ENCODE measurements at regions not wholly inside any gene's neighbourhood (a gene's known extent, or its start where the extent isn't known, plus 50 kb on each side); places are given as distances from the start of the nearest gene placed in this dataset.
"Not testable (repeated sequence)": the region's sequence is repeated elsewhere in the genome, so short reads cannot be mapped to it uniquely, and the experiment has no call there.

DNA sequence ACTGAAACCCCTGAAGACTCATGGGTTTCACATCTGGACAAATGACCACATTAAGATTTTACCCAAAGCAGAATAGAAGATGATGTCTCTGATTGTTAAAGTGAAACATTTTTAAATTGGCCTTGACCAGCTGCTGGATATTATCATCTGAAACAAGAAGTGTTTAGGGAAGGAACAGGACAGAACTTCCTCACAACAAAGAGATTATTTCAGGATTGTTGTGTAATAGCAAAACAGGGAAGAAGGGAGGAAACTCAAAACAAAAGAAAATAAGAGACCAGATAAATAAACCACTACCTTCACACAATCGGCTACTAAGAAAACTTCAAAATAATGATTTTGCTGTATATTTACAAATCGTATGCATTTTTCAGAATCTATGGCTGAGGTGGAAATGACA, 319.2 kb upstream of the API5 start:
- H3K27me3 ChIP-seq (replicated peaks; ENCODE audit: control insufficient read depth, insufficient read depth, low read length) = no peaks in the 10 kb centered on the region
- no peak overlapping the region for H3K4me3 ChIP-seq (ENCODE audit: low read length)

DNA sequence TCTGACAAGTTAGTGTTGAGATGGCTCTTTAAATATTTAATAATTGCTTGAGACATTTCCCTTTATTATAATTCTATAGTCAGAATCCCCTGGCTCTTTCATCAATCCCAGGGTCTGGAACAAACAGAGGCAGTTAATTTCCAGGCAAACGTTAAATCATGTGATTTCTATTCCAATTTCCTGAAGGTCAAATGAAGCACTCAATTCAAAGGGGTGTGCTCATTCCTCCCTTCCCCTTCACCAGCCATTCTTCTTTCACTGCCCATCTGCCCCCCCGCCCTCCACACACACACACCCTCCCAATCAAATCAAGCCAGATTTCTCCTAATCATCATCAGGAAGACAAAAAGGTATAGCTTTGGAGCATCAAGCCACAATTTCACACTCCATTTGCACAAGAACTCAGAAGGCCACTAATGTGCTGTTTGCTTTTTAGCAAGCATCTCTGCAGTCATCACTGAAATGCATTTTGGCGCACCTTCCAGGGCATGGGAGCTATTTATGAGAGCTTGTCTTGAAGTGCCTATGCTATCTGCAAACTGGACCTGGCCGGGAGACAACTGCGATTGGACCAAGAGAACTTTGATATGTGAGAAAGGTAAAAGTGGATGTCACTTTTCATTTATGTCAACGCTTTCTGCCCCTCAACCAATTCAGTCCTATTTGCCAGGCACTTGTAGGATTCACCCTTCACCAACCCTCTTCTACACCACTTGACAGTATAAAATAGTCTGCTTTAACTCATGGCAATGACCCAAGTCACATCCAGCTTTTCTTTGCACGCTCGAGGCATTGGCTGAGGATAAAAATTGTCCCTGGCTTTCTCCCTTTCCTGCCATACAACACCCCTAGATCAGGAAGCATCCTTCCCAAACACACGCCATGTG, 315.1 kb upstream of the API5 start:
- no peak overlapping the region for H3K4me3 ChIP-seq (ENCODE audit: low read length)
- no peaks in the 10 kb centered on the region for H3K9me3 ChIP-seq (ENCODE audit: control insufficient read depth, low read length)
- H3K27me3 ChIP-seq (replicated peaks; ENCODE audit: control insufficient read depth, insufficient read depth, low read length) = no peaks in the 10 kb centered on the region
- no peaks in the 10 kb centered on the region for H3K4me1 ChIP-seq (ENCODE audit: control insufficient read depth, insufficient read depth, low read length)
- H3K9ac ChIP-seq (ENCODE audit: low read length) = no peak overlapping the region
- DNase-seq (ENCODE audit: low read depth) = no peak
- no peaks in the 10 kb centered on the region for H3K36me3 ChIP-seq (ENCODE audit: control insufficient read depth, insufficient read depth, low read length, severe bottlenecking)

More for the DNA sequence above, 319.2 kb upstream of the API5 start:
- Histone ChIP-seq H3K9me3 (ENCODE audit: control insufficient read depth, low read length) (no peaks in the 10 kb centered on the region), H3K9ac (ENCODE audit: low read length) (no peak overlapping the region), H3K4me1 (ENCODE audit: control insufficient read depth, insufficient read depth, low read length) (no peaks in the 10 kb centered on the region), H3K36me3 (ENCODE audit: control insufficient read depth, insufficient read depth, low read length, severe bottlenecking) (no peaks in the 10 kb centered on the region)
- DNase-seq (ENCODE audit: low read depth) = no peak

DNA sequence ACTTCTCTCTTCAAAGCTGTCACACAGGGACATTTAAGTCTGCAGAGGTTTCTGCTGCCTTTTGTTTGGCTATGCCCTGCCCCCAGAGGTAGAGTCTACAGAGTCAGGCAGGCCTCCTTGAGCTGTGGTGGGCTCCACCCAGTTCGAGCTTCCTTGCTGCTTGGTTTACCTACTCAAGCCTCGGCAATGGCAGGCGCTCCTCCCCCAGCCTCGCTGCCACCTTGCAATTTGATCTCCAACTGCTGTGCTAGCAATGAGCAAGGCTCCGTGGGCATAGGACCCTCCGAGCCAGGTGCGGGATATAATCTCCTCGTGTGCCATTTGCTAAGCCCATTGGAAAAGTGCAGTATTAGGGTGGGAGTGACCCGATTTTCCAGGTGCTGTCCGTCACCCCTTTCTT, 306.9 kb upstream of the API5 start:
- H3K36me3 ChIP-seq (ENCODE audit: control insufficient read depth, insufficient read depth, low read length, severe bottlenecking); H3K4me1 ChIP-seq (ENCODE audit: control insufficient read depth, insufficient read depth, low read length); H3K27me3 ChIP-seq (replicated peaks; ENCODE audit: control insufficient read depth, insufficient read depth, low read length); H3K9me3 ChIP-seq (ENCODE audit: control insufficient read depth, low read length); H3K9ac ChIP-seq (ENCODE audit: low read length); H3K4me3 ChIP-seq (ENCODE audit: low read length); DNase-seq (ENCODE audit: low read depth): not testable (repeated sequence)

DNA sequence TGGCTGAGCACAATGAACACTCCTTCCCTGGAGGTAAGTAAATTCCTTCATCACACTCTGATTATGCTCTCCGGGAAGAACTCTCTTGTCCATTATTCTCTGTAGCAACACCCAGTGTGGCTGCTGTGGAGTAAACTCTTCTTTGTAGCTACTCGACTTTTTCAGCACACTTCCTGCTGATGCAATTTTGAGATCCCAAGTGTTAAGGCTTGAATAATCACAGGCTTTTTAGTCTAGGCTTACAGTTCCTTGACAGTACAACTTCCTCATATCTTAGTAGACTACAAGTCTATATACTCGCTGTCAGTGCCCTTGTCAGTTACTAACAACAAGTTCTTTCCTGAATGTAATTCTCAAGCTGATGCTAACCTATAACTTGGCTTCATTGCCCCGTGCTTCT, 301.8 kb upstream of the API5 start:
- Histone ChIP-seq H3K9ac (ENCODE audit: low read length) (no peak overlapping the region), H3K4me1 (ENCODE audit: control insufficient read depth, insufficient read depth, low read length) (no peaks in the 10 kb centered on the region), H3K9me3 (ENCODE audit: control insufficient read depth, low read length) (peaks cover 12% of the 10 kb centered on the region), H3K27me3 (replicated peaks; ENCODE audit: control insufficient read depth, insufficient read depth, low read length) (no peaks in the 10 kb centered on the region), H3K36me3 (ENCODE audit: control insufficient read depth, insufficient read depth, low read length, severe bottlenecking) (no peaks in the 10 kb centered on the region), H3K4me3 (ENCODE audit: low read length) (no peak overlapping the region)
- no peak for DNase-seq (ENCODE audit: low read depth)

DNA sequence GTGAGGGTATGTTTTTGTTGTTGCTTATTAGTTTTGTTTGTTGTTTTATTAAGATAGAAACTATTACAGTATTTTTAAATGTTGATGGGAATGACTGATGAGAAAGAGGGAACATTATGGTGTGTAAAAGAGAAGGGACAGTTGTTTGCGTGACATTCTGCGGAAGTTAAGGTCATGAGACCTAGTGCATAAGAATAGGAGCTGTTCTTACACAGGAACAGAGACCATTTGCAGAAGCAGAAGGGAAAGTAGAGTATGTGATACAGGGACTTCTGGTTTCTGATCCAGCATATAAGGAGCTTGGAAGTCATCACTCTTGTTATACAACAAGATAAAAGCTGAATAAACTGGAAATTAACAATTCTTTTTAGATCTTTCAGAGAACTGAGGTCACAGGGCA, 299.2 kb upstream of the API5 start:
- Histone ChIP-seq H3K4me1 (ENCODE audit: control insufficient read depth, insufficient read depth, low read length) (no peaks in the 10 kb centered on the region), H3K4me3 (ENCODE audit: low read length) (no peak overlapping the region), H3K9ac (ENCODE audit: low read length) (no peak overlapping the region), H3K36me3 (ENCODE audit: control insufficient read depth, insufficient read depth, low read length, severe bottlenecking) (no peaks in the 10 kb centered on the region), H3K27me3 (replicated peaks; ENCODE audit: control insufficient read depth, insufficient read depth, low read length) (no peaks in the 10 kb centered on the region), H3K9me3 (ENCODE audit: control insufficient read depth, low read length) (peaks cover 12% of the 10 kb centered on the region)
- DNase-seq (ENCODE audit: low read depth) = no peak

DNA sequence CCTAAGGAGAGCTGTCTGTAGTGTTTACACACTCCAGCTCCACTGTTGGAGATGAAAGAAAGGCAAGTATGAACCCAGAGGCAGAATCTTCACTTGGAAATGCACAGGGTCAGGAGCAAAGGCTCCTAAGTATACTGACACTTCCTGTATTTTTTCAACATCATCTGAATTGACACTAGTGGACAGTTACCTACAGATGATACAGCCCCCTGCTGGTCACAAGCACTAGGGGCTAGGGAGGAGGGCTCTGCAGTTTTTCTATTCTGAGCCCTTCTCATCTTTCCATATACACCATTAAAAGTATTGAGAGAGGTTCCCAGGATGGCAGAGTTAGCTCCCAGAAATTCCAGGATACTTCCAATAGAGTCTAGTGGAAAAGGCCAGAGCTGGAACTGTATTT, 290.3 kb upstream of the API5 start:
- H3K36me3 ChIP-seq (ENCODE audit: control insufficient read depth, insufficient read depth, low read length, severe bottlenecking) = no peaks in the 10 kb centered on the region
- no peak overlapping the region for H3K9ac ChIP-seq (ENCODE audit: low read length)
- no peak for DNase-seq (ENCODE audit: low read depth)

DNA sequence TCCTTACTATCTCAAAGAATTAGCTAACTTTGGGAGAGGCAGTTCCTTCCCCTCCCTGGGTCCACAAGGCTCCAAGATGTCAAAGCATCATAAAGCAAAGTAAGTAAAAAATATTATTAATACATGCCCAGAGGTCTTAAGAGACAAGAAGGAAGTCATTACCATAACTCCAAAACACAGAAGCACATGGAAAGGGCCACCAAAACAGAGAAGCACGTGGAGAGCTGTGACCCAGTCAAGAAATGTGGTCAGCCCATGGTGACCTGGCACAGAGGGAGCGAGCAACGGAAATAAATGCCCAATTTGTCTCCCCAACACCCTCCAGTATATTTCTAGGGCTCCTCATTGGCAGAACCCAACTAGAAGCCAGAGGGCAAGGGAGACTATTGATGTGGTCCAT, 277.5 kb upstream of the API5 start:
- Histone ChIP-seq H3K36me3 (ENCODE audit: control insufficient read depth, insufficient read depth, low read length, severe bottlenecking) (no peaks in the 10 kb centered on the region), H3K4me3 (ENCODE audit: low read length) (no peak overlapping the region), H3K4me1 (ENCODE audit: control insufficient read depth, insufficient read depth, low read length) (no peaks in the 10 kb centered on the region), H3K9me3 (ENCODE audit: control insufficient read depth, low read length) (no peaks in the 10 kb centered on the region), H3K9ac (ENCODE audit: low read length) (no peak overlapping the region), H3K27me3 (replicated peaks; ENCODE audit: control insufficient read depth, insufficient read depth, low read length) (no peaks in the 10 kb centered on the region)
- no peak for DNase-seq (ENCODE audit: low read depth)

More for the DNA sequence above, 290.3 kb upstream of the API5 start:
- no peaks in the 10 kb centered on the region for H3K4me1 ChIP-seq (ENCODE audit: control insufficient read depth, insufficient read depth, low read length)
- no peak overlapping the region for H3K4me3 ChIP-seq (ENCODE audit: low read length)
- H3K27me3 ChIP-seq (replicated peaks; ENCODE audit: control insufficient read depth, insufficient read depth, low read length) = no peaks in the 10 kb centered on the region
- no peaks in the 10 kb centered on the region for H3K9me3 ChIP-seq (ENCODE audit: control insufficient read depth, low read length)

DNA sequence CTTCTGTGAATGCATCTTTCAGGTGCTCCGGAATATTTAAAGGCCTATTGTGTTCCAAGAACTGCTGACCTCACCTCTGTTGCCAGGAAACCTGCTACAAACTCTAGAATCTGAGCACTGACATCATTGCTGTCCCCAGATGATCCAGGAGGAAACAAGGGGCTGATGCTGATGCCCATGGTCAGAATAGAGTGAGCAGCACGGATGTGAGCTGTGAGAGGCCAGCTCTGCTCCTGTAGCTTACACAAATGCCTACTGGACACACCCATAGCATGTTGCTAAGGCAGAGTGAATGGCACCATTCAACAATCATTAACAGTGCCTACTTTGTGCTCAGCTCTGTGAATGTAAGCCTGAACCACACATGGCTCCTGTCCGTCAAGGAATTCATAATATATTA, 276.7 kb upstream of the API5 start:
- H3K27me3 ChIP-seq (replicated peaks; ENCODE audit: control insufficient read depth, insufficient read depth, low read length) = no peaks in the 10 kb centered on the region
- H3K9me3 ChIP-seq (ENCODE audit: control insufficient read depth, low read length) = no peaks in the 10 kb centered on the region
- H3K9ac ChIP-seq (ENCODE audit: low read length) = no peak overlapping the region
- DNase-seq (ENCODE audit: low read depth) = no peak
- H3K4me1 ChIP-seq (ENCODE audit: control insufficient read depth, insufficient read depth, low read length) = no peaks in the 10 kb centered on the region
- no peaks in the 10 kb centered on the region for H3K36me3 ChIP-seq (ENCODE audit: control insufficient read depth, insufficient read depth, low read length, severe bottlenecking)
- H3K4me3 ChIP-seq (ENCODE audit: low read length) = no peak overlapping the region

DNA sequence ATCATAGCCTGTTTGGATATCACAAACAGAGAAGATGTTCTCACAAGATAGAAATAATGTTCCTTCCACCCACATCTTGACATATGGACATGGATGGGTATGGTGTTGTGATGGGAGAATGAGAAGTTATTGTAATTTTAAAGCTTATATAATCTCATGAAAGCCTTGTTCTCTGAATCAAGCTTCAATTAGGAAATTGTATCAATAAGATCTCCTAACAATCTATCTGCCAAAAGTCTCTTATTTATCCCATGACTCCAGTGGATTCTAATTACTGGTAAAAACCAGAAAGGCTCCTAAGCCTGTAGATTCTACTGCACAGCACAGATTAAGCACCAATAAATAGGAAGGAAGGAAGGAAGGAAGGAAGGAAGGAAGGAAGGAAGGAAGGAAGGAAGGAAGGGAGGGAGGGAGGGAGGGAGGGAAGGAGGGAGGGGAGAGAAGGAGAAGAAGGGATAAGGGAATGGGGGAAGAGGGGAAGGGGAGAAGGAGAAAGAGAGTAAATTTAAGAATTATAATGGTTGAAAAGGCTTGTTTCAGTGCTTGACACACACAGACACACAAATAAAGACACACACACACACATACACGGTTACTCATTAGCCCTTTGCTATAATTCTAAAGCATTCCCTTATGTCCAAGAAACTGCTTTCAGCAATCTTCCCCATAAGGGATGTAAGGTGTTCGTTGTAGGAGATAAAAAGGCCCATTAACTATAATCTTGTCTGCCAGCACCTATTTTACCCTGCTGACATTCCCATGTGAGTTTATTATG, 258.0 kb upstream of the API5 start:
- H3K4me3 ChIP-seq (ENCODE audit: low read length) = no peak overlapping the region
- H3K36me3 ChIP-seq (ENCODE audit: control insufficient read depth, insufficient read depth, low read length, severe bottlenecking) = no peaks in the 10 kb centered on the region
- H3K27me3 ChIP-seq (replicated peaks; ENCODE audit: control insufficient read depth, insufficient read depth, low read length) = no peaks in the 10 kb centered on the region
- no peak overlapping the region for H3K9ac ChIP-seq (ENCODE audit: low read length)
- no peaks in the 10 kb centered on the region for H3K9me3 ChIP-seq (ENCODE audit: control insufficient read depth, low read length)
- H3K4me1 ChIP-seq (ENCODE audit: control insufficient read depth, insufficient read depth, low read length) = no peaks in the 10 kb centered on the region
- no peak for DNase-seq (ENCODE audit: low read depth)

DNA sequence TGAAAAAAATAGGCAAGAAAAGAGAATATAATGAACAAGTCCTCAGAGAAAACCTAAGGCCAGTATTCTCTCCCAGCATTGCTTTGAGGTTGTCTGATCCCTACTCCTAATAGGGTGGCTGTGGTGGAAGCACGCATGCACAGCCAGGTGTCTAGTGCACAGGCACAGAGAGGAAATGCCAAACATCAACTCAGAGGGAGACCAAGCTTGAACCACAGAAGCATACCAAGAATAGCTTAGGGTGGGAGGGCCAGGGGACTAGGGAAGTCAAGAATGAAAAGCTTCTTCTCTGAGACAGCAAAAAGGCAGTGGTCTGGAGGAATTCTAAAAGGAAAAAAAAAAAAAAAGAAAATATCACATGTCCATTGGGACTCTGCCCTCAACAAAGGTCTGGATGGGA, 244.1 kb upstream of the API5 start:
- Histone ChIP-seq H3K9me3 (ENCODE audit: control insufficient read depth, low read length) (peaks cover 8% of the 10 kb centered on the region), H3K4me1 (ENCODE audit: control insufficient read depth, insufficient read depth, low read length) (no peaks in the 10 kb centered on the region)
- DNase-seq (ENCODE audit: low read depth) = no peak

DNA sequence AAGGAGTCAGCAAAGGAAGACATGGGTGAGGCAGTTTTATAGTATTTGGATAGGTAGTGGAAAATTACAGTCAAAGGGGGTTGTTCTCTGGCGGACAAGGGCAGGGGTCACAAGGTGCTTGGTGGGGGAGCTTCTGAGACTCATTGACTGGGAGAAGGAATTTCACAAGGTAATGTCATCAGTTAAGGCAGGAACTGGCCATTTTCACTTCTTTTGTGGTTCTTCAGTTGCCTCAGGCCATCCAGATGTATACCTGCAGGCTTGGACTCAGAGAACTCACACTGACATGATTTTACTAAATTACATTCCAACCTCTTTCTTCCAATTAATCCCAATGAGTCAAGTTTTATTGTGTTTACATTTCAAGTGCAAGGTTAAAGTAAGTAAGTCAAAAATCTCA, 240.5 kb upstream of the API5 start:
- no peak for DNase-seq (ENCODE audit: low read depth)
- Histone ChIP-seq H3K9me3 (ENCODE audit: control insufficient read depth, low read length) (peaks cover 3% of the 10 kb centered on the region), H3K27me3 (replicated peaks; ENCODE audit: control insufficient read depth, insufficient read depth, low read length) (no peaks in the 10 kb centered on the region), H3K4me1 (ENCODE audit: control insufficient read depth, insufficient read depth, low read length) (no peaks in the 10 kb centered on the region), H3K36me3 (ENCODE audit: control insufficient read depth, insufficient read depth, low read length, severe bottlenecking) (no peaks in the 10 kb centered on the region), H3K9ac (ENCODE audit: low read length) (no peak overlapping the region), H3K4me3 (ENCODE audit: low read length) (no peak overlapping the region)

More for the DNA sequence above, 244.1 kb upstream of the API5 start:
- H3K9ac ChIP-seq (ENCODE audit: low read length) = no peak overlapping the region
- H3K36me3 ChIP-seq (ENCODE audit: control insufficient read depth, insufficient read depth, low read length, severe bottlenecking) = no peaks in the 10 kb centered on the region
- H3K27me3 ChIP-seq (replicated peaks; ENCODE audit: control insufficient read depth, insufficient read depth, low read length) = no peaks in the 10 kb centered on the region
- H3K4me3 ChIP-seq (ENCODE audit: low read length) = no peak overlapping the region
